ENCODE measurements at regions not wholly inside any gene's neighbourhood (a gene's known extent, or its start where the extent isn't known, plus 50 kb on each side); places are given as distances from the start of the nearest gene placed in this dataset.

DNA sequence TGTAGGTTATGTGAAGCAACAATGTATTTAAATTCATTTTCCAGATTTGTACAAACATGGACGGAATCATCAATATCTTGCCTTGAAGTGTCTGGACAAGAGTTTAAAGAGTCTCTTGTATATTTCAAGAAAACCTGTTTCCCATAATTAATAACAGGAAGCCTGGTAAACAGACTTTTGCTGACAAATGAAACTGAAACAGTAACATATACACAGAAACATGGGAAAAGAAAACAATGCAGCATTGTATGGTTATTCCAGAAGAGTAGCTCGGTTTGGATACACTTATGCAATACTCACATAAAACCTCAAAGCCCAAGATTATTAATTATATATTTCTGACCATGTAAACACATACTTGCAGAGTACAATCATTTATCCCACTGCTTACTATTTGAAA, 265.5 kb downstream of the PTPRC start:
- no peak for DNase-seq (ENCODE audit: low read depth)

DNA sequence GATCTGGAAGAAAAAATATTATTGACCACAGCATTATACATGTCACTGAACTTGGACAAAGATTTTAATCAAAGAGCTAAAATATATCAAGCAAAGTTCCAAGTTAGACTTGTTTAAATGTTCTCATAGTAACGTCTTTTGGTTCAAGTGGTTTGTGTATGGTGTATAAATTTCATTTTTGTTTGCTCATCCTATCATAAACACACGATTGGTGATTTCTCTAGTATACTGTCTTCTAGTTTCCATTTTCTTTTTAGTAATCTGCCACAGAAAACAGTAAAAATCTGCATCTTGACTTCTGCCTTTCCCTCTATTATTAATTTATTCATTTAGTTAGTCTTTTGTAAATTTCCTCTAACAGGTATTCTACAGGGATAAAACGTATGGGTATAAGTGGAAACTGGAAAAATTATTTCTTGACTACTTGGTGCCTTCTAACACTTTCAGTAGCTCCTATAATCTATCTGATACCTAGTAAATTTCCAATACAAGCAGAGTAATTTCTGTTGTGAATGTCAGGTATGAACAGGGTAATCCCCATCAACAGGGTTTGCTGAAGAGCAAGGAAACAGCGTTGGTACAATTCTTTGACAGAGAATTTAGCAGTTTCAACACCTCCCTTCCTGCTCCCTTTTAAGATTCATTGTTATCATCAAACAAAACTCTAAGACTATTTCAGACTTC, 268.0 kb downstream of the PTPRC start:
- DNase-seq (ENCODE audit: low read depth), result no peak

DNA sequence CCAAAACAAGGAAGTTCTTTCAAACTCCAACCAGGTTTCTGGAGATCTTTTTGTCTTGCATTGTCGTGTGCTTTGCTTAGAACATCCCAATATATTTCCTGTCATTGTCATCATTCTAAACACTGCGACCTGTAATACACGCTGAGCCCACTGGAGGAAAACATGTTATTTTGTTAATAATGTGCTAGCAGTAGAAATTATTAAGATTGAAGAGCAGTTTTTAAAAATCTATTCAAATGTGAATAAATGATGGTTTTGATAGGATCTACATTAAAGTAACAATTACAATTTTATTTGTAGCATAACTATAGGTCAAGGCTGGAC, 268.5 kb downstream of the PTPRC start:
- DNase-seq (ENCODE audit: low read depth), result no peak

DNA sequence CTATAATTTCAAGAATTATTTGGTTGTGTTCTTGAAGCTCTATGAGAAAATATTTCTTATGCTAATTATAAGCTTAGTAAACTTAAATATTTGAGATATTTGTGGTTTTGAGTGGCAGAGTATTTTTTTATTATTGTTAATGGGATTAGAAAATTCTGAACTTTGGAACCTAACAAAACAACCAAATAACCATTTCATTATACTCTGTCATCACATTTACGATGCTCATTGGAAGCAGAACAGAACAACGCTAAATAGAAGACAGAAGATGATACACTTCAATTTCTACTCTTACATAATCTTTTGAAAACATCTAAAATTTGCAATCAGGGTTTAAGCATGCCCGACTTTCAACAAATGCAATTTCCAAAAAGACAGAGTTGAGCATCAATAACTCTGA, 270.2 kb downstream of the PTPRC start:
- DNase-seq (ENCODE audit: low read depth), result no peak

DNA sequence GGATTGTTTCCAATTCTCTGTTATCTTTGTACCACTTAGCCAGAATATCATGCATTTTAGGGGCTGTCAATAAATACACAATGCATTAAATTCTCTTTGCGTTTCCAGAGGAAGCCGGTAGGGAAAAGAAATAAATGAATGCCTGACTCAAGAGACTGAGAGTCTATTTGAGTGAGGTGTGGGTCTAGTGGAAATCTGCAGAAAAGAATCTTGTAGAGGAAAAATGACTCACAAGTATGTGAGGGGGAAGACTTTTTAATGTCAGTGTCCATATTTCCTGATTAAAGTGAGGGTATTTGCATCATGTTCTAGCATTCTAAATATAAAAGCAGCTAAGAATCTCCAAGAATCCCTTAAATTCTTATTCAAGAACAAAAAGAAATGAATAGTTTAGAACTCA, 271.1 kb downstream of the PTPRC start:
- no peak for DNase-seq (ENCODE audit: low read depth)

DNA sequence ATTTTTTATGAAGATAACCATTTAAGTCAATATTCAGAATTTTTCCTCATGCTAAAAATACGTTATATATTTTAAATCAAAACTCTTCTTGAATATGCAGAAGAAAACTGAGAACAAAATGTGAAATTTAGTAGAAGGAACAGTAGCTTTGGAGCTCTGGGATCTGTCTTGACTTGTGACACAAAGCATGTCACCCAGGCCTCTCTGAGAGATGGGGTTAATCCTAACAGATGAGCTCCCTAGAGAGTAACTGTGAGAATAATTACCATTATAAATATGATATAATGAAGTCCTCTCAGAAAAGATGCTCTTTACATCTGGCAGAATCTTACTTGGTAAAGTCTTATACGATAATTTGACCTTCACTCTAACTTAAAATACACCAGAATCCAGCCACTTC, 272.0 kb downstream of the PTPRC start:
- DNase-seq (ENCODE audit: low read depth), result no peak

DNA sequence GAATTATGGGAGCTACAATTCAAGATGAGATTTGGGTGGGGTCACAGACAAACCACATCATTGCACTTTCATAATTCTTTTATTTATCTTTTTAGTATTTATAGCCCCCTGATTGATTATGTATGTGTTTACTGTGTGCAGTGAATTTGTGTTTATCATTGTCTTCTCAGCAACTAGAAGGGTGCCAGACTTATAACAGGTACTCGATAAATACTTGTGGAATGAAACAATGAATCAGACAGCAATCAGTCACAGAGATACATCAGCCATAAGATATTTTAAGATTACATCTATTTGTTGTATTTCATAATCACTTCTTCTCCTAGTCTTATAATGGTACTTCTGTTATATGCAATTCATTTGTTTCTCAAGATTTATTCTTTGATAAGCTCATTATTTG, 273.2 kb downstream of the PTPRC start:
- DNase-seq (ENCODE audit: low read depth), result no peak

DNA sequence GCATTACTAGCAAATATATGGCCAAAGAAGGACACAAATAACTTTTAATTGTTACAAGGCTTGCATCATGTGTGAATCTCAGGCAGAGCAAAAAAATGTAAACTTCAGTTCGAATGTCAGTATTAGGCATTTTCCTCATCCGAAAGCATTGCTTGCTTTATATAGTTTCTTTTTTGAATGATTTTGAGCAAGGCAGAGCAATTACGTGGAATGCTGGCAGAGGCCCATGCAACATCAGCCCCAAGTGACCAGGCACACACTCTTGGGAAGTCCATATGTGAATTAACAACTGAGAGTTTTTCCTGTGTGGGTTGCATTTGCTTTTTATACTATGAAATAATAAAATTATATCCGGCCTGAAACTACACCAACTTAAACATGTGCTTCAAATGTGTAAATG, 274.8 kb downstream of the PTPRC start:
- no peak for DNase-seq (ENCODE audit: low read depth)

DNA sequence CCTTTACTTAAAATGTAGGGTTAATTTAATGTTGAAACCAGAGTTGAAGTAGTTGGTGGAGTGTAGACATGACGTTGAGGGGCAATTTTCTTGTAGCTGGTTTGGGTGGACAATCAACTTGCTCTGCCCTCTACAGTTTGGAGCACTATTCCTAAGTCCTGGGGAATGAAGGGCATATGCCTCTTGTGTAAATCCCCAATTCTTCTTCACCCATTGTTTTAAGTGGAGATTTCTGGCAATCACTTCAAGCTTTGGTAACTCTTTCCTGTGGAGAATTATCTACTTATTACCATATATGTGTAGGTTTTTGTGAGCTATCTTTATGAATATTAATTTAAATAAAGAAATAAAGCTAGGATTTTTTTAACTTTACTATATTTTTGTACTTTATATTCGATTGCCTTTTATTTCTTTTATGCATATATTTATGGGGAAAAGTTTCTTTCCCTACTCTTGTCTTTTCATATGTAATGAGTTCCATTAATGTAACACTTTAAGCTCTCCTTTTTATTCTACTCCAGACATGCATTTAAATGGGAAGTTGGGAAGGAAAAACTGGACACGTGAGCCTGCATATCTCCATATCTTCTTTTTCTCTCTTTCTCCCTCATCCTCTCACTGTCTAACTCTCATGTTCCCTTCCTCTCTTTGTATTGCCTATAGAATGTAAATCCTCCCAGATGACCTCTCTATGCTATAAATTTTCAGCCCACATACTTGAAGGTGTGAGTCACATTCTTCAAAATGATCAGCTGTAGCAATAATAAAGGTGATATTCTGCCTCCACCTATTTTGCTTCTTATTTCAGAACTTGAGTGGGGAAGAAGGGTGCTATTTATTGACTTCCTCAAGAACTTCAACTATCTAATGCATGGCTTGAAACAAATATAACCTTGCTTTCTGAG, 276.7 kb downstream of the PTPRC start:
- DNase-seq (ENCODE audit: low read depth), result no peak

DNA sequence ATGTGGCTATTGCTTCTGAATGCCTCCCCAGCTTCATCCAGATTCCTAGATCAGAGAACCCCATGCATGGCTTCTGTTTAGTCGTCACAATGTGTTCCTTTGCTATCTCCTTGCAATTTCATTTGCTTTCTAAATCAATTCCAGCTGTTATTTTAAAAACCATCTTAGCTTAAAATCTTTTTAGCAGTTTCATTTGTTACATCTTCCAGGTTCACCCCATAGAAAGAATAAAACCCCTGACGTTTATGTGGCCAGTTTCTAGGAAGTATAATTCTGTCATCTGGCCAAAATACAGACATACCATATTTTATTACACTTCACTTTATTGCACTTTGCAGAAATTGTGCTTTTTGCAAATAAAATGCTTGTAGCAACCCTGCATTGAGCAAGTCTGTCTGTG, 278.4 kb downstream of the PTPRC start:
- no peak for DNase-seq (ENCODE audit: low read depth)

DNA sequence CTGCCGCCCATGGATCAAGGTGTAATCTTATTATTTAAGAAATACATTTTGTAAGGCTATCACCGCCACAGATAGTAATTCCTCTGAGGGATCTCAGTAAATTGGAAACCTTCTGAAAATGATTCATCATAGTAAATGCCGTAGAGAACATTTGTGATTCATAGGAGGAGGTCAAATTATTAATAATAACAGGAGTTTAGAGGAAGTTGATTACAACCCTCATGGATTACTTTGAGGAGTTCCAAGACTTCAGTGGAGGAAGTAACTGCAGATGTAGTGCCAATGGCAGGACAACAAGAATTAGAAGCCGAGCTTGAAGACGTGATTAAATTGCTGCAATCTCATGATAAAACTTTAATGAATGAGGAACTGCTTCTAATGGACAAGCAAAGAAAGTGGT, 280.1 kb downstream of the PTPRC start:
- DNase-seq (ENCODE audit: low read depth), result no peak

DNA sequence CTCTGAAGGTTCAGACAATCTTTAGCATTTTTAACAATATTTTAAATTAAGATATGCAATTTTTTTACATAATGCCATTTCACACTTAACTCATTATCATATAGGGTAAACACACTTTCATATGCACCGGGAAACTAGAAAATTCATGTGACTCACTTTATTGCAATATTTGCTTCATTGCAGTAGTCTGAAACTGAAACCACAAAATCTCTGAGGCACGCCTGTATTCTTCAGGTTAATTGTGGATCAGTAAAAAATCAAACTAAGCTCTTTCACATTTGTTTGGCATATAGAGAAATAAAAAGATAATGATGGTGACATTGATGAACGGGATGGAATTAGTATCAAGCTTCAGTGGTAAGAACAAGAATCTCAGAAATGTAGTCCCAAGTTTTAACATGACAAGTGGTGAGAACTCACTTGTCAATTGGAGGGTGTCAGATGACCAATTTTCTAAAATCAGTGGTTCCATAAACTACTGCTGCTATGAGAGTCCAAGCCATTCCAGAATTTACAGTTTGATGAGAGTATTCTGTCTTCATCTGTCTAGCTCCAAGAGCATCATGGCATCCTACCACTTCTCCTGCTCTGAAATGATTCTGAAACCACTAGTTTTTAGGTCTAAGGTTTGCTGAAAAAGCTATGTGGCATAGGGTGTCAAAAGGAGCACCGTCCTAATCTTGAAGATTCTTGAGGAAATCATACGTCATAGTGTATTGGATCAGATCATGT, 281.0 kb downstream of the PTPRC start:
- DNase-seq (ENCODE audit: low read depth), result no peak

DNA sequence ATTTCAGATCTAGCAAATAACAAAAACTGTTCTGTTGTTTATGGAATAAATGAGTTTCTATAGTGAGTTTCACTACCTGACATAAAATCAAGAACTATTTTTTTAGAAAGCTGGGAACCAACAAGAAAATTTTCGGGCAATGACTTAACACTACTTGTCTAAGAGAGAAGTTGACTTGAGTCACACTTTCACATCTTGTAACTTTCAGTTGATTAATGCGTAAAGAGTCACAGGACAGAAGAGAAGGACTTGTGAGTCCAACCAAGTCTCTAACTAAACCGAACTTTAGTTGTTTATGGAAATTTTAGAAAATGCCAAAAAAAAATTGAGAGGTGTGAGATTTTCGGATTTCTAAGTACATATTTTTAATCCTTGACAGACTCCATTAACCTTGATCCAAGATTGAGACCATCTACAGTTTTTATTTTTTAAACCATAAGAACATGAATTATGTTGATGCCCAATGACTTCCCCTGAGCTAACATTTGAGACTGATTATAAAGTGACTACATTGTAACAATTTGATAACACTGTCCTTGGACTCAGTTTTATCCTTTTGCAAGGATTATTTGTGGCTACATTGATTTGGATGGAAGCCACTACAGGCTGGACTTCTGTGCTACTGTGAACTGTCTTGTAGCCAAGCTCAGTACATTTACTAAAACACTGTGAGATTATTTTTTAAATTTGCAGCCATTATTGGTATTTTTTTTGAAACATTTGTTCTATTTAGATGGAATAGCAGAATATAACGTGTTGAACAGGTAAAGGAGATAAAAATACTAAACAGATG, 284.0 kb downstream of the PTPRC start:
- no peak for DNase-seq (ENCODE audit: low read depth)

DNA sequence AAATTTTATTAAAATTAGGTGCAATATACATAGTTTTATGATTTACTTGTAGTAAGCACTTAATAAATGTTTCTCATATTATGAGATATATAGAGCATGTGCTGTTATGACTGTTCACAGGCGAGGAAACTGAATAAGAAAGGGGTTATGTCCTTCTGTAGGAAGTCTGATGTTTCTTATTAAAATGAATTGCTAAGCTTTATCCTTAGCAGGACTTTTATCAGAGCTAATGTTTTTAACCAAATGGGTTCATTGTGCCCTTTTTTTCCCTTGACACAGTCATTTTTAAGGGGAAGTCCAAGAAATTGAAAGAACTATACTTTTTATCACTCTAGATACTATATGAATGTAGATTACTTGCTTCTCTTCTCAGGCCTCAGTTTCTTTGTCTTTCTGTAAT, 285.2 kb downstream of the PTPRC start:
- no peak for DNase-seq (ENCODE audit: low read depth)

DNA sequence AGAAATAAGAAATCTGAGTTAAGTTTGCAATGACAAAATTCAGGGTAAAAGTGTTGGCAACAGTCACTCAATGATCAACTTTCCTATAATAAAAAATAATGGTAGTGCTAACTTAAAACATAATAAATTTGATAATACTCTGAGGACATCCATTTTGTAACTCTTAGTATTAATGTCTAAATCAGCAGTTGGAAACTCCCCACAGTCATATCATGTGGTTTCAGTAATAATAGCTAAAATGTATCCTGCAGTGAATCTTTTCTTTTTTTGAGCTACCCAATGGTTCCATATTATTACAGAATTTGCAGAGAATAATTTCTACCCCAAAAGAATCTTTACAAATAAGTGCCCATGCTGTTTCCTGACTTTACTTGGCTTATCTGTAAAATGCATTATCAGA, 286.7 kb downstream of the PTPRC start:
- no peak for DNase-seq (ENCODE audit: low read depth)

DNA sequence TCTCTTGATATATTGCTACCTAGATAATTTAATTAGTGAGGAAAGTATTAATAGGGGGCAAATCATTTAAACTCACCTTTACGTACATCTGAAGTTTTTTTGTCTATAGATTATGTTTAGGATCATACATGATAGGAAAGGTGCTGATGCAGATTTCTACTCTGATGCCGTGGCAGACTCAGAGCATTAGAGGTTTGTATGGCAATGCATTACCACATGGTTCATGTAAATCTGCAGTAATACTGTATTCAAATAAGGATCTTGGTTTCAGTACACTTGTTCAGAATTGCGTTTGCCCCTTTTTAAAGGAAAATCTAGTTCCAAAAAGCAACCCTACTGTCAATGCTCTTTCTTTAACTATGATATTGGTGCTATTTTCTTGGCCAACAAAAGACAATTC, 288.3 kb downstream of the PTPRC start:
- DNase-seq (ENCODE audit: low read depth), result no peak

DNA sequence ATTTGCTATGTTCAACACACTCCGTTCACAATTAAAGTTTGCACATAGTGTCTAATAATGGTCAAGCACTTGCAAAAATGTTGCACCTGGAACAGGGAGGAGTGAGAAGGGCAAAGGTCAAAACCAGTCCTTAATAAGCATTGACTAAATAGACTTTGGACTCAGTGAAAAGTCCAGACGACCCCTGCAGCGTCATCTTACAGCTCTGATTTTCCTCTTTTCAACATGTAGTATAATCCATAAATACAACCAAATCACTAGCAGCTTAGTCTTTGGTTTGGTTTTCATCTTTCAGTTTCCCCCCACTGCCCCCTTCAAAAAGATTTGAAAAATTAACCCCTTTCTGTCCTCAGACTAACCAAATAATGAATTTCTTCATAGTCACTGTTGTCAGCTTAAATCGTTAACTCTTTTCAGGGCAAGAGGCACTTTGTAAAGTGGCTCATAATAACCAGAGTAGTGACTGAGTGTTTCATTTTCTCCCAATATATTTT, 290.3 kb downstream of the PTPRC start:
- no peak for DNase-seq (ENCODE audit: low read depth)

DNA sequence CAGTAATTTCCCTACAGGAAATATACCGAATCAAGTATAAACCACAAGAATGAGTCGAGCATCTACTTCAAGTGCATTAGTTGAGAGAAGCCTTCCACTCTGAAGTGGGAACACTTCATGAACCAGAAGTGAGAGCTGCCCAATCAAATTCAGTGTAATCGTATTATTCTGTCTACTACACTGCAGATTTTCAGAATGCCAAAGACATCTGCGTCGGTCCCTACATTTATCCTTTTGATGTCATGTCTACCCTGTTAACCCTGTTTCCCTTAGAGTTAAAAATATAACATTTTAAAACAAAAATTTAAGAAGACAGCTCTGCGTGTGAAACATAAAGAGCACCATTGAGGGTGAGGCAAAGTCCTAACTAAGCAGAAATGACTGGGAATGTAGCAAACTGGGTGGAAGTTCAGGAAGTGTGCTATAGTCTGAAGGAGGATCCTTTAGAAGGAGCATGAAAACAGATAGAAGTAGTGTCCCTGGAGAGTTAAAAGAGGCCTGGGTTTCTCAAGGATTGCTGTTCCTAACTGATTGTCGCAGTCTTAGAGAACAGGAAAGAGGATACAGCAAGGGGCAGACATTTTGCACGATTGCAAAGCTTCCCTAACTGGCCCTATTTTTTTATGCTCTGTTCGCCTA, 291.2 kb downstream of the PTPRC start:
- DNase-seq (ENCODE audit: low read depth), result no peak

DNA sequence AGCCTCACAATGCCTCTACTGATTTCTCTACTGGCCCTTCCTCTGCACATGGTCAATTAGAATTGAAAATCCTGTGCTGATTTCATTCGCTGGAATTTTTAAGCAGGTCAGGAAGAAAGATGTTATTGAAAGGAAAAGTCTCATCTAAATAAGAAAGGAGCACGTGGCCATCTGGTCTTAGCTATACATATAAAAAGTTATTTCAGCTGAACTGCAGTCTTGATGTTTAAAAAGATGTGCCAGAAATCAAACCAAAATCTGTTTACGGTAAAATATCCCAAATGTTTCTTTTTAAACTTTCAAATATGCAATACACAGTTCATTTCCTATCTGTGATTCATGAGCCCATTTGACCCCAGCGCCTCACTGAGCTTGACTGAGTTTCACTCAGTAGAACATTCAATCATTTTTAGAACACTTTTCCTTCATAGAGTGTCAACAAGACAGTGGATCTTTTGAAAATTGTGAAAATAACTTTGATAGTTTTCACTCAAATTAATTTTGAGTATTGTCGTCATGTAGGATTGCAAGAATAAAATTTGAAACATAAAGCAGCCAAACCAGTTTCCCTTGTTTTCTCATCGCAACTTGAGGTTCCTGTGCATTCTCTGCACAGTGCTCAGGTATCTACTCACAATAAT, 293.6 kb downstream of the PTPRC start:
- no peak for DNase-seq (ENCODE audit: low read depth)

DNA sequence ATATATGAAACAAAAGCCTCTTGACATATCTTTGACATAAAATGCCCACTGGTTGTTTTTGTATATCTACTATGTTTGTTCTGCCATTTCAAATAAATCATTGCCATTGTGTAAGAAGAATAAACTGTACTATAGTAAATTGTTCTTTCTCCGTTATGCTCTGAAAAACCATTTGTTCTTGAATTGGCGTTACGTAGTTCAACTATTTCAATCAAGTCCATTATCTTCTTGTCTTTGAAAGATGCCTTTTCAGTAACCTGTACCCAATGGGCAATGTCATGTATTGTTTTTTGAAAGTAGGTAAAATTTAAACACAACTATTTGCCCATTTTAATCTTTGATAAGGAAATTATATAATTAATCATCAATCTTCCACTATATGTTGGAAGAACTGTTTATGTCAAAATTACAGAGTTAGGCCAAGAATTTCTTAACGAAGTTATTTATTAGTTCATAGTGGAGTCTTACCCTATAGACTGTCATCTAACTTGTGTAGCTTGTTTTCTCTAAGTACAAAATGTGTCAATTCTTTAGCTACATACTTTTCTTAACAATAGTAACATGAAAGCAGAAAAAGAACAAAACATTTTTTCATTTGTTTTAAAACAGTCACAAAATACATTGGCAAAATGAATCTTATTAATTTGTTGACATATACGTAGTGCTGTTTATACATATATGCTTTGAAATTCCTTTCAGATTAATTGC, 294.8 kb downstream of the PTPRC start:
- DNase-seq (ENCODE audit: low read depth), result no peak
